ENCODE measurements at regions not wholly inside any gene's neighbourhood (a gene's known extent, or its start where the extent isn't known, plus 50 kb on each side); places are given as distances from the start of the nearest gene placed in this dataset.

DNA sequence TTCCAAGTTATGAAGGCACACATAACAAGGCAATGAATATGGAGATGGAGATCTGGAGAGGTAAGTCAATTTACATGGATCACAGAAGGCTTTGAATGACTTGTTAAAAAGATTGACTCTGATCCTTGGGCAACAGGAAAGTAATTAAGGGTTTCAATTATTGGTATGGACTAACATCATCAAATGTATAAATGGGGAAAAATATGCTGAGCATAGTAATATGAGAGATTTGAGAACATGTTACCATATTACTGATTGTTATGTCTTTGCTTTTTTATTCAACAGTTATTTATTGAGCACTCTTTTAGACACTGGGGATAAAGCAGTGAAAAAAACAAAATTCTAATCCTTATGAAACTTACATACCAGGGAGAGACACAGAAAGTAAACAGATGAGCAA is 238.5 kb upstream of the ROBO1 start:
- ATAC-seq (no peak), DNase-seq (no peak)
- Mint-ChIP-seq H3K36me3 (ENCODE audit: low read depth) (no peaks in the 10 kb centered on the region), H3K27me3 (ENCODE audit: low read depth) (no peaks in the 10 kb centered on the region), H3K4me1 (ENCODE audit: low read depth) (no peaks in the 10 kb centered on the region), H3K4me3 (no peak overlapping the region), H3K27ac (no peak overlapping the region), H3K9me3 (ENCODE audit: insufficient read depth) (peaks cover 2% of the 10 kb centered on the region)
- POLR2A ChIA-PET: no interaction called here
- CTCF ChIA-PET: no interaction called here

- Mint-ChIP-seq H3K27me3 (ENCODE audit: low read depth) (no peaks in the 10 kb centered on the region), H3K4me1 (ENCODE audit: low read depth) (no peaks in the 10 kb centered on the region), H3K9me3 (ENCODE audit: insufficient read depth) (peaks cover 2% of the 10 kb centered on the region), H3K4me3 (no peak overlapping the region), H3K27ac (no peak overlapping the region), H3K36me3 (ENCODE audit: low read depth) (no peaks in the 10 kb centered on the region)
- ATAC-seq (no peak), DNase-seq (no peak)
- ChIA-PET POLR2A (no interaction called here), CTCF (no interaction called here)
Observed at GRCh38 chr3:80000022-80000421, 232.2 kb upstream of the ROBO1 start.

- no peaks in the 10 kb centered on the region for H3K4me1 Mint-ChIP-seq (ENCODE audit: low read depth)
- ChIA-PET CTCF (no interaction called here), POLR2A (no interaction called here)
- no peaks in the 10 kb centered on the region for H3K27me3 Mint-ChIP-seq (ENCODE audit: low read depth)
- no peak for DNase-seq
- H3K4me3 Mint-ChIP-seq: no peak overlapping the region
- no peak for ATAC-seq
- peaks cover 9% of the 10 kb centered on the region for H3K9me3 Mint-ChIP-seq (ENCODE audit: insufficient read depth)
- no peaks in the 10 kb centered on the region for H3K36me3 Mint-ChIP-seq (ENCODE audit: low read depth)
- no peak overlapping the region for H3K27ac Mint-ChIP-seq
Observed at GRCh38 chr3:79994397-79994796, 226.6 kb upstream of the ROBO1 start.

DNA sequence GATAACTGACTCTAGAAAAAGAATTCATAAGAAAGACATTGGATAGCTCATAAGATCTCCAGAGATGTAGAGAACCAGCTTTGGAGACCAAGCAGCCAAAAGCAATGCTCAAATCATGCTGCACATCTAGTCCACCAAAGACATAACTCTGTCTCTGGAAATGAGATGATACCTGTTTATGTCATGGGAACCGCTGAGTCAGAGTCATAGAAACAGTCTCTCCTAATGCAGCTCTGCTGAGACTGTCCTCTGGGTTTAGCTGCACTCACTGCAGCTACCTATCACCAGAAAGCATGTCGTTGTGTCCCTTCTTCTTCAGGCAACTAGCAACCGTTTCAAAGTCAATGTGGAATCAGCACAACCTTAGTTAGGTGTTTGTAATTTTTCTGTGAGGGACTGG is 218.5 kb upstream of the ROBO1 start:
- no peaks in the 10 kb centered on the region for H3K4me1 Mint-ChIP-seq (ENCODE audit: low read depth)
- ChIA-PET POLR2A (no interaction called here), CTCF (no interaction called here)
- DNase-seq: no peak
- H3K36me3 Mint-ChIP-seq (ENCODE audit: low read depth): no peaks in the 10 kb centered on the region
- H3K27me3 Mint-ChIP-seq (ENCODE audit: low read depth): no peaks in the 10 kb centered on the region
- no peaks in the 10 kb centered on the region for H3K9me3 Mint-ChIP-seq (ENCODE audit: insufficient read depth)
- H3K27ac Mint-ChIP-seq: no peak overlapping the region
- no peak overlapping the region for H3K4me3 Mint-ChIP-seq
- ATAC-seq: no peak

DNA sequence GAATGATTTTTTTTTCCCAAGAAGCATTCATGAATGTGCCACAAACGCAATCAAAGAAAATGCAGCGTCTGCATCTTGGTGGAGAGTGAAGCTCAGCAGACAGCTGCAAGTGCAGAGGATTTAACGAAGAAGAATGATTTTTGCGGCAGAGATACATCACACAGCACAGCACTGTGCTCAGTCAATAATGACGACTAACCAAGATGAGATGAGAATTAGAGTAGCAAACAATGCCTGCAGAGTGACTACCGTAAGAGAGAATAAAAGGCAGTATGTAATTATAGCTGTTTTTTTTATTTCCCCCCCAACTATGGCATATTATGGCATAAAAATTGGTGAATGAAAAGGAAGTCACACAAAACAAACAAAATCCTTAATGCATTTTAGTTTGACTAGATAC is 218.0 kb upstream of the ROBO1 start:
- H3K27me3 Mint-ChIP-seq (ENCODE audit: low read depth): no peaks in the 10 kb centered on the region
- no peak overlapping the region for H3K27ac Mint-ChIP-seq
- H3K9me3 Mint-ChIP-seq (ENCODE audit: insufficient read depth): no peaks in the 10 kb centered on the region
- ChIA-PET CTCF (no interaction called here), POLR2A (no interaction called here)
- no peaks in the 10 kb centered on the region for H3K4me1 Mint-ChIP-seq (ENCODE audit: low read depth)
- DNase-seq (no peak), ATAC-seq (no peak)
- no peaks in the 10 kb centered on the region for H3K36me3 Mint-ChIP-seq (ENCODE audit: low read depth)
- H3K4me3 Mint-ChIP-seq: no peak overlapping the region

GRCh38 chr3:79983118-79983517 is 215.3 kb upstream of the ROBO1 start:
- no peak overlapping the region for H3K27ac Mint-ChIP-seq
- no peaks in the 10 kb centered on the region for H3K27me3 Mint-ChIP-seq (ENCODE audit: low read depth)
- DNase-seq: no peak
- no peaks in the 10 kb centered on the region for H3K4me1 Mint-ChIP-seq (ENCODE audit: low read depth)
- no peaks in the 10 kb centered on the region for H3K9me3 Mint-ChIP-seq (ENCODE audit: insufficient read depth)
- no peaks in the 10 kb centered on the region for H3K36me3 Mint-ChIP-seq (ENCODE audit: low read depth)
- POLR2A ChIA-PET: no interaction called here
- no peak overlapping the region for H3K4me3 Mint-ChIP-seq
- CTCF ChIA-PET: no interaction called here
- ATAC-seq: no peak

DNA sequence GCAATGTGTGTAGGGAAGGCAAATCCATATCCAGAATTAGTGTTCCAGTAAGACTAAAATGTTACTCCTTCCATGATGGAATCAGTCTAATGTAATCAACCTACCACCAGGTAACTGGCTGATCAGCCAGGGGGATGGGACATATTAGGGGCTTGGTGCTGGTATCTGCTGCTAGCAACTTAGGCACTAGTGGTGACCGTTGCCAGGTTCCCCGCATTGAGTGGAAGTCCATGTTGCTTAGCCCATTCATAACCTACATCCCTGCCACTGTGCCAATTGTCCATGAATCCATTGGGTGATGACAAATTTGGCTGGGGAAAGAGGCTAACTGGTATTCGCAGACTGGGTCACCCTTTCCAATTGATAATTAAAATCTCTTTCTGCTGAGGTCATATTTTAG is 212.2 kb upstream of the ROBO1 start:
- no peak for ATAC-seq
- no peak overlapping the region for H3K27ac Mint-ChIP-seq
- H3K4me1 Mint-ChIP-seq (ENCODE audit: low read depth): no peaks in the 10 kb centered on the region
- ChIA-PET CTCF (no interaction called here), POLR2A (no interaction called here)
- H3K4me3 Mint-ChIP-seq: no peak overlapping the region
- no peaks in the 10 kb centered on the region for H3K27me3 Mint-ChIP-seq (ENCODE audit: low read depth)
- DNase-seq: no peak
- peaks cover 10% of the 10 kb centered on the region for H3K9me3 Mint-ChIP-seq (ENCODE audit: insufficient read depth)
- no peaks in the 10 kb centered on the region for H3K36me3 Mint-ChIP-seq (ENCODE audit: low read depth)

DNA sequence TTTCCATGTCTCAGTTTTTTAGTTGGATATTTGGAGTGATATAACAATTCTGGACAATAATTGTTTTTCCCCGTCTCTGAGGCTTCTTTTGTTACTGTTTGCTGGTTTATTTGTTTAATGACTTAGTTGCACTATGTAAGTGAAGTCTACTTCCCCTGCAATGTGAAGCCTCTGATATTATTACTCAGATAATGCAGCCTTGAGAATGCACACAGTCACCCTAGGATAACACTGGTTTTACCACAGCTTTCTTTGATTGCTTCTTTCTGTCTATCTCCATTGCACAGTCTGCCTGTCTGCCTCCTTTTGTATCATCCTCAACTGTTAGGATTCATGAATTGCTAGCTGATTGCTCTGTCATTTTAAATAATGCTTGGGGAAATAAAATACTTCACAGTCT is 208.7 kb upstream of the ROBO1 start:
- DNase-seq (no peak), ATAC-seq (no peak)
- ChIA-PET CTCF (no interaction called here), POLR2A (no interaction called here)
- Mint-ChIP-seq H3K27ac (no peak overlapping the region), H3K36me3 (ENCODE audit: low read depth) (no peaks in the 10 kb centered on the region), H3K4me1 (ENCODE audit: low read depth) (no peaks in the 10 kb centered on the region), H3K9me3 (ENCODE audit: insufficient read depth) (peaks cover 10% of the 10 kb centered on the region), H3K27me3 (ENCODE audit: low read depth) (no peaks in the 10 kb centered on the region), H3K4me3 (no peak overlapping the region)

GRCh38 chr3:79973917-79974595 is 206.3 kb upstream of the ROBO1 start:
- Mint-ChIP-seq H3K27me3 (ENCODE audit: low read depth) (no peaks in the 10 kb centered on the region), H3K4me1 (ENCODE audit: low read depth) (no peaks in the 10 kb centered on the region), H3K9me3 (ENCODE audit: insufficient read depth) (peaks cover 11% of the 10 kb centered on the region), H3K36me3 (ENCODE audit: low read depth) (no peaks in the 10 kb centered on the region), H3K4me3 (no peak overlapping the region), H3K27ac (no peak overlapping the region)
- ATAC-seq (no peak), DNase-seq (no peak)
- ChIA-PET CTCF (no interaction called here), POLR2A (no interaction called here)

GRCh38 chr3:79973482-79973881 is 205.7 kb upstream of the ROBO1 start:
- peaks cover 17% of the 10 kb centered on the region for H3K9me3 Mint-ChIP-seq (ENCODE audit: insufficient read depth)
- H3K4me3 Mint-ChIP-seq: no peak overlapping the region

DNA sequence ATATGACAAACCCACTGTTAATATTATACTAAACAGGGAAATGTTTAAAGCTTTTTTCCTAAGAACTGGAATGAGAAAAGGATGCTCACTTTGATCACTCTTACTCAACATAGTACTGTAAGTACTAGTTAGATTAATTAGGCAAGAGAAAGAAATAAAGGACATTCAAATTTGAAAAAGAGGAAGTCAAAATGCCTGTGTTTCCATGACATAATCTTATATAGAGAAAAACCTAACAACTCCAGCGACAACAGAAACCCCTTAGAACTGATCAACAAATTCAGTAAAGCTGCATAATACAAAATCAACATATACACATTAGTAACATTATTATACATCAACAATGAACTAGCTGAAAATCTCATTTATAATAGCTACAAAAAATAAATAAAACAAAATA is 200.6 kb upstream of the ROBO1 start:
- no peak overlapping the region for H3K27ac Mint-ChIP-seq
- CTCF ChIA-PET: no interaction called here
- POLR2A ChIA-PET: no interaction called here
- ATAC-seq (no peak), DNase-seq (no peak)
- no peaks in the 10 kb centered on the region for H3K36me3 Mint-ChIP-seq (ENCODE audit: low read depth)
- no peak overlapping the region for H3K4me3 Mint-ChIP-seq
- H3K4me1 Mint-ChIP-seq (ENCODE audit: low read depth): no peaks in the 10 kb centered on the region
- H3K9me3 Mint-ChIP-seq (ENCODE audit: insufficient read depth): peaks cover 8% of the 10 kb centered on the region
- no peaks in the 10 kb centered on the region for H3K27me3 Mint-ChIP-seq (ENCODE audit: low read depth)

More at GRCh38 chr3:79973482-79973881, 205.7 kb upstream of the ROBO1 start:
- no peak for ATAC-seq
- Mint-ChIP-seq H3K27me3 (ENCODE audit: low read depth) (no peaks in the 10 kb centered on the region), H3K27ac (no peak overlapping the region), H3K36me3 (ENCODE audit: low read depth) (no peaks in the 10 kb centered on the region), H3K4me1 (ENCODE audit: low read depth) (no peaks in the 10 kb centered on the region)
- ChIA-PET POLR2A (no interaction called here), CTCF (no interaction called here)
- DNase-seq: no peak

DNA sequence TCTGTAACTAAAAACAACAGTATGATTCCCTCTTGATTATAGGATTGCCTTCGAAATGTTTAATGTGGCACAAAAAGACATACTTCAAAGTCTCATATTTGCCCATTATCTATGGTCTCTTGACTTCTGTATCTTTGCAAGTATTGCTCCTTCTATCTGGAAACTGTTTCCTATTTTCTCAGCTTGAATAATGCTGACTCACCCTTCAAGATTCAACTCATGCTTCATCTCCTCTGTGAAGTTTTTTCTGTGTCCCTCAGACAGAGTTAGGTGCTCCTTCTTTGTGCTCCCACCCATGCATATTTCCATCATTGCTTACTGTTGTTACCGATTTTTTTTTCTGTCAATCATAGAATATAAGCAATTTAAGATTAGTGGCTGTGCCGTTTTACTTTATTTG is 192.8 kb upstream of the ROBO1 start:
- ChIA-PET CTCF (no interaction called here), POLR2A (no interaction called here)
- no peak for ATAC-seq
- Mint-ChIP-seq H3K27me3 (ENCODE audit: low read depth) (no peaks in the 10 kb centered on the region), H3K27ac (no peak overlapping the region), H3K9me3 (ENCODE audit: insufficient read depth) (peaks cover 5% of the 10 kb centered on the region), H3K4me3 (no peak overlapping the region), H3K36me3 (ENCODE audit: low read depth) (no peaks in the 10 kb centered on the region), H3K4me1 (ENCODE audit: low read depth) (no peaks in the 10 kb centered on the region)
- no peak for DNase-seq

GRCh38 chr3:79957066-79957465 is 189.3 kb upstream of the ROBO1 start:
- CTCF ChIA-PET: no interaction called here
- no peaks in the 10 kb centered on the region for H3K4me1 Mint-ChIP-seq (ENCODE audit: low read depth)
- no peak for ATAC-seq
- H3K36me3 Mint-ChIP-seq (ENCODE audit: low read depth): no peaks in the 10 kb centered on the region
- POLR2A ChIA-PET: no interaction called here
- no peaks in the 10 kb centered on the region for H3K9me3 Mint-ChIP-seq (ENCODE audit: insufficient read depth)
- no peak for DNase-seq
- H3K27ac Mint-ChIP-seq: no peak overlapping the region
- H3K27me3 Mint-ChIP-seq (ENCODE audit: low read depth): no peaks in the 10 kb centered on the region
- H3K4me3 Mint-ChIP-seq: no peak overlapping the region
